CD8-positive, alpha-beta memory T cell (primary cell): ENCODE measurements at regions not wholly inside any gene's neighbourhood (a gene's known extent, or its start where the extent isn't known, plus 50 kb on each side); places are given as distances from the start of the nearest gene placed in this dataset.

ENCODE experiments used
- CTCF ChIA-PET: fragments of 350-600 bp; sonication (Branson Sonifier 250); formaldehyde crosslinking; loops from one replicate; lab custom pipeline; 2021; ENCODE audit warnings: antibody characterized with exemption; lab: Charles Lee
- POLR2A ChIA-PET: fragments of 350-600 bp; sonication (Branson Sonifier 250); formaldehyde crosslinking; loops from one replicate; lab custom pipeline; 2021; ENCODE audit warnings: antibody characterized with exemption; lab: Charles Lee
- DNase-seq, 5 donors: peaks; one replicate each; pipeline versions ENCODE4 v3.0.0 to v3.0.0-alpha.2; 2020 to 2022; ENCODE audit warnings: mixed read lengths in 1 of 5
- H3K27ac ChIP-seq: one replicate; pipeline ENCODE4 v1.7.0; 2013; ENCODE audit warnings: low read depth, mild to moderate bottlenecking, low read length, moderate library complexity
- H3K27me3 ChIP-seq: 2 replicates; pipeline ENCODE4 v1.7.0; 2013; ENCODE audit warnings: low read length, mild to moderate bottlenecking; ENCODE audit not compliant: insufficient read depth, poor library complexity, severe bottlenecking
- H3K36me3 ChIP-seq: 2 replicates; pipeline ENCODE4 v1.7.0; 2013; ENCODE audit warnings: mild to moderate bottlenecking, low read length, moderate library complexity; ENCODE audit not compliant: insufficient read depth
- H3K4me1 ChIP-seq: 2 replicates; pipeline ENCODE4 v1.7.0; 2013; ENCODE audit warnings: mild to moderate bottlenecking, low read length, moderate library complexity; ENCODE audit not compliant: insufficient read depth
- H3K4me3 ChIP-seq: 2 replicates; pipeline ENCODE4 v1.7.0; 2013; ENCODE audit warnings: mild to moderate bottlenecking, low read length
- H3K9me3 ChIP-seq: 2 replicates; pipeline ENCODE4 v1.7.0; 2013; ENCODE audit warnings: mild to moderate bottlenecking, low read length
- H3K27ac Mint-ChIP-seq, 8 donors: one replicate each; pipeline ENCODE4 v1.8.0; 2020 to 2021; ENCODE audit warnings: mixed read lengths in 8 of 8, mild to moderate bottlenecking in 6 of 8, inconsistent platforms in 3 of 8, moderate library complexity in 3 of 8
- H3K27me3 Mint-ChIP-seq, 2 donors: one replicate each; pipeline ENCODE4 v1.8.0; 2020 to 2021; ENCODE audit warnings: mixed read lengths in 2 of 2, mild to moderate bottlenecking in 1 of 2, moderate library complexity in 1 of 2
- H3K36me3 Mint-ChIP-seq, 3 donors: one replicate each; pipeline ENCODE4 v1.8.0; 2020 to 2021; ENCODE audit warnings: mixed read lengths in 3 of 3, inconsistent platforms in 1 of 3, mild to moderate bottlenecking in 1 of 3
- H3K4me1 Mint-ChIP-seq, 3 donors: one replicate each; pipeline ENCODE4 v1.8.0; 2020 to 2021; ENCODE audit warnings: mixed read lengths in 3 of 3, inconsistent platforms in 1 of 3, mild to moderate bottlenecking in 1 of 3
- H3K4me3 Mint-ChIP-seq, 7 donors: one replicate each; pipeline ENCODE4 v1.8.0; 2020 to 2021; ENCODE audit warnings: mixed read lengths in 7 of 7, mild to moderate bottlenecking in 6 of 7, moderate library complexity in 4 of 7, inconsistent platforms in 2 of 7
- H3K9me3 Mint-ChIP-seq, 5 donors: one replicate each; pipeline ENCODE4 v1.8.0; 2020 to 2022; ENCODE audit warnings: mixed read lengths in 5 of 5, mild to moderate bottlenecking in 3 of 5, moderate library complexity in 2 of 5, inconsistent platforms in 1 of 5

DNA sequence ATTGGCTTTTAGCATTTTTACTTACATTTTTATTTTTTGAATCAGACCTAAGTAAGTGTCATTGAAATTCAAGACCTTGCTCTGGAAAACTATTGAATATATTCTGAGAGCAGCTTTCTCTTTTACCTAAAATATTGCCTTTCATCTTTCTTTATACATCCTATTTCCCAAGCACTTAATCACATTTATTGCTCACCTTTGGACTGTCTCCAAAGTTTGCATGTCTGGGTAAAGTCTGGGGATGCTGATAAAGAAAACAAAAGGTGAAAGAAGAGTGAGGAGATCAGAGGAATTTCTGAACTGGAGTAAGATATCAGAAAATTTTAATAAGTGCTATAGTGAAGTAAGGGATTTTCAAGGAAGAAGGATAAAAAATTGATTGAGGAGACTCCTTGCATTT is 308.5 kb upstream of the AADAT start:
- Histone ChIP-seq H3K36me3 (no peaks in the 10 kb centered on the region), H3K9me3 (no peaks in the 10 kb centered on the region), H3K4me3 (no peak overlapping the region), H3K27me3 (no peaks in the 10 kb centered on the region), H3K27ac (no peak overlapping the region), H3K4me1 (no peaks in the 10 kb centered on the region)
- Mint-ChIP-seq H3K27ac (no peak overlapping the region), H3K36me3 (no peaks in the 10 kb centered on the region), H3K4me3 (no peak overlapping the region), H3K27me3 (no peaks in the 10 kb centered on the region), H3K9me3 (peaks cover under 1 to 4% (median 2%) of the 10 kb centered on the region in 5 donors), H3K4me1 (no peaks in the 10 kb centered on the region)
- CTCF ChIA-PET, result no interaction called here
- POLR2A ChIA-PET, result no interaction called here
- DNase-seq, result no peak

DNA sequence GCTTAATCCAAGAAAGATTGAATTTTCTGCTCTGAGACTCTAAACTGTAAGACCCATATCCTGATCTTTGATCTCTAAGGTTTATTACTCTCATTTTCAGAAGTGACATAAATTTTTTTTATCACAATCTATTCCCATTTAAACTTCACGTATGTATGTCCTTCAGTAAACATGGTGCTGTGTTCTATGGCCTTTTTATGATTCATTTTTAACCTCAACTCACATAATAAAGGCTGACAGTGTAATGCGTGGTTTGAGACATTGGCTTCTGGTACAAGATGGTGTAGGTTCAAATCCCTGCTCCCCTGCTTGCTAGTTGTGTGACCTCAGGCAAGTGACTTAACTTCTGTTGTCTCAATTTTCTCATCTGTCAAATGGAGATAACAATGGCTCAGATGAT is 306.0 kb upstream of the AADAT start:
- Mint-ChIP-seq H3K27me3 (no peaks in the 10 kb centered on the region), H3K4me1 (no peaks in the 10 kb centered on the region), H3K27ac (no peak overlapping the region), H3K9me3 (peaks cover 0 to 4% (median 0%) of the 10 kb centered on the region in 5 donors), H3K4me3 (no peak overlapping the region), H3K36me3 (no peaks in the 10 kb centered on the region)
- H3K27ac ChIP-seq, result no peak overlapping the region
- CTCF ChIA-PET, result no interaction called here
- H3K4me3 ChIP-seq, result no peak overlapping the region
- no peaks in the 10 kb centered on the region for H3K4me1 ChIP-seq
- POLR2A ChIA-PET, result no interaction called here
- H3K27me3 ChIP-seq, result no peaks in the 10 kb centered on the region
- H3K36me3 ChIP-seq, result no peaks in the 10 kb centered on the region
- no peak for DNase-seq
- H3K9me3 ChIP-seq, result no peaks in the 10 kb centered on the region

DNA sequence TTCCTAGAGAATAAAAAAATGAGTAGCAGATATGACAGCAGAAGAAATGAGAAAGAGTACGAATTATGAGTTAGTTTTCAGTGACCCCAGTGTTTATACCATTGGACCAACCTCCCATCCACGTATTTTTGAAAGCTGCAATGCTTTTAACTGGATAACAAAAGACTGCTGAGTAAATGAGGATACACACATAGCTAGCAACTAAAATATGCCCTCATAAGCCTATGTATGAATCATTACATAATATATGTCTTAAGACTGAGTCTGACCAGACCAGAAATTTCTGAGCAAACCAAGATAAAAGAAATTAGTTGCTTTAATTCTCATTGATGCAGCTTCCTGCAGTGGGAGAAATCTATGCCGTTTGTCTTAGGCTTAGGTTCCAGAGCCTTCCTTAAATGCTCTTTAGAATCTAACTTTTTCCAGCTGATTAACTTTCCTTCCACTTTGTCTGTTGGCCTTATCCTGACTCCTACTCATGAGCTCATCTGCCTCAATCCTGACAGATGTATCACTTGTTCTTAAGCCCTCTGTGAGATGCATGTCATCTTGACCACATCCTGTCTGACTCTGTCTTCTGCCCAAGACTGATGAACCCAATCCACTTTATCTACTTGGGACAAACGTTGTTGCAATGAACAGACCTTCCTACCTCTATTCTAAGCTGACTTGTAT is 301.4 kb upstream of the AADAT start:
- H3K27me3 Mint-ChIP-seq, result no peaks in the 10 kb centered on the region

DNA sequence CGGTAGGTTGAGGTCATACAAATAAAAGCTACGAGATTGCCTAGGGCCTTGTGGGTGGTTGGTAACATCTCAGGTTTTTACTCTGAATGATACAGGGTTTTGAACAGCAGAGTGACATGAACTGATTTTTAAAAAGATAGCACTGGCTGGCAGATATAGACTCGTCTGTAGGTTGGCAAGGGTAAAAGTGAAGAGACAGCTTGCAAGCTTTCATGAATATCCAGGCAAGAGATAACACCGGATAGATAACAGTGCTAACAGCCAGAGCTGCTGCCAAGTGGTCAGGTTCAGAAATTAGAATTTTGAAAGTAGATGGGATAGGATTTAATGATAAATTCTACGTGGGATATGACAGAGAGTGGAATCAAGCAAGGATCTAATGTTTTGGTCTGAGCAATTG is 299.7 kb upstream of the AADAT start:
- POLR2A ChIA-PET, result no interaction called here
- no peak overlapping the region for H3K4me3 ChIP-seq
- H3K27ac ChIP-seq, result no peak overlapping the region
- no peaks in the 10 kb centered on the region for H3K27me3 ChIP-seq
- Mint-ChIP-seq H3K27me3 (no peaks in the 10 kb centered on the region), H3K4me3 (no peak overlapping the region), H3K9me3 (peaks cover 2 to 10% (median 8%) of the 10 kb centered on the region in 5 donors), H3K36me3 (no peaks in the 10 kb centered on the region), H3K27ac (no peak overlapping the region), H3K4me1 (no peaks in the 10 kb centered on the region)
- no peaks in the 10 kb centered on the region for H3K9me3 ChIP-seq
- CTCF ChIA-PET, result no interaction called here
- no peaks in the 10 kb centered on the region for H3K4me1 ChIP-seq
- no peaks in the 10 kb centered on the region for H3K36me3 ChIP-seq
- no peak for DNase-seq

More for the DNA sequence above, 301.4 kb upstream of the AADAT start:
- no peaks in the 10 kb centered on the region for H3K36me3 ChIP-seq
- Mint-ChIP-seq H3K9me3 (peaks cover 0 to 7% (median 4%) of the 10 kb centered on the region in 5 donors), H3K36me3 (no peaks in the 10 kb centered on the region), H3K27ac (no peak overlapping the region), H3K4me1 (no peaks in the 10 kb centered on the region), H3K4me3 (no peak overlapping the region)
- H3K27me3 ChIP-seq, result no peaks in the 10 kb centered on the region
- ChIA-PET POLR2A (no interaction called here), CTCF (interaction anchor here (0.7 kb wide), 1 partner anchor 53 kb away, joined by 3 read pairs; no protein-coding TSS in a partner anchor)
- no peak overlapping the region for H3K27ac ChIP-seq
- no peak overlapping the region for H3K4me3 ChIP-seq
- no peaks in the 10 kb centered on the region for H3K4me1 ChIP-seq
- H3K9me3 ChIP-seq, result no peaks in the 10 kb centered on the region
- DNase-seq, result no peak

DNA sequence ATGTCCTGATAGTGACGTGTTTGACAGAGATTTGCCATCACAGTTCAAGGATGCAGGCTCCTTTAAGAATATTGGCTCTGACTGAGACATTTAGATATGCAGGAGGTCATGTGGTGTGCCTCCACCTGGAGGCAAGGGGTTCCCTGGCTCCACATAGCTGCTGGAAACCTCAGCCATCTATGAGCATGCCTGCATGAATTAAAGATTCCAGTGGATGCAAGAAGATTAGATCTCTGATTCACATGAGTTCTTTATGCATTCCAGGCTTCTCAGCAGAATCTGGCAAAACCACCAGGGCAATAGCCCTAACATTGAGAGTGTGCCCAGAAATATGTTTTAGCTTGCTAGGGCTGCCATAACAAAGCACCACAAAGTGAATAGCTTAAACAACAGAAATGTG is 298.5 kb upstream of the AADAT start:
- no peak for DNase-seq
- no peak overlapping the region for H3K4me3 Mint-ChIP-seq
- H3K9me3 Mint-ChIP-seq, result peaks cover 2 to 16% (median 8%) of the 10 kb centered on the region in 5 donors
- no peaks in the 10 kb centered on the region for H3K27me3 Mint-ChIP-seq
- Histone ChIP-seq H3K4me1 (no peaks in the 10 kb centered on the region), H3K9me3 (no peaks in the 10 kb centered on the region), H3K27me3 (no peaks in the 10 kb centered on the region), H3K4me3 (no peak overlapping the region), H3K27ac (no peak overlapping the region), H3K36me3 (no peaks in the 10 kb centered on the region)
- H3K36me3 Mint-ChIP-seq, result no peaks in the 10 kb centered on the region
- CTCF ChIA-PET, result no interaction called here
- POLR2A ChIA-PET, result no interaction called here
- H3K4me1 Mint-ChIP-seq, result no peaks in the 10 kb centered on the region
- H3K27ac Mint-ChIP-seq, result no peak overlapping the region

DNA sequence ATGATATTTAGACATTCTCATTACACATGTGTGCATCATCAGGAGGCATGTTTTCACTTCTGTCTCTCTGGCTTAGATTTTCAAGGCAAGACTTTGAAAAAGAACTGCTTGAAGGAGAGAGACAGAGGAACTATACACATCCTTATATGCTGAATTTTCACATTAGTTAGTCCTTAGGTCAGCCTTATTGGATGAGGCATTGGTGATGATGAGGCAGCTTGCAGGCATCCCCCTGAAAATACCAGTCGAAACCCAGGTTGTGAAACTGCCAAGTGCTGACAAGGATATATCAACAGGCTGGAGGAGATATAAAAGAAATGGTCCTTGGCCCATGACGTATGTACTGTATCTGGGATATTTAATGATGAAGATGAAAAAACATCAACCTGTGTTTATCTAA is 297.2 kb upstream of the AADAT start:
- no peak overlapping the region for H3K4me3 ChIP-seq
- H3K36me3 ChIP-seq, result no peaks in the 10 kb centered on the region
- no peaks in the 10 kb centered on the region for H3K4me1 Mint-ChIP-seq
- no peak for DNase-seq
- CTCF ChIA-PET, result no interaction called here
- H3K9me3 Mint-ChIP-seq, result peaks cover 2 to 18% (median 8%) of the 10 kb centered on the region in 5 donors
- POLR2A ChIA-PET, result no interaction called here
- H3K4me1 ChIP-seq, result no peaks in the 10 kb centered on the region
- no peaks in the 10 kb centered on the region for H3K27me3 ChIP-seq
- H3K27ac Mint-ChIP-seq, result no peak overlapping the region
- H3K27me3 Mint-ChIP-seq, result no peaks in the 10 kb centered on the region
- H3K36me3 Mint-ChIP-seq, result no peaks in the 10 kb centered on the region
- H3K9me3 ChIP-seq, result no peaks in the 10 kb centered on the region
- H3K4me3 Mint-ChIP-seq, result no peak overlapping the region
- no peak overlapping the region for H3K27ac ChIP-seq

DNA sequence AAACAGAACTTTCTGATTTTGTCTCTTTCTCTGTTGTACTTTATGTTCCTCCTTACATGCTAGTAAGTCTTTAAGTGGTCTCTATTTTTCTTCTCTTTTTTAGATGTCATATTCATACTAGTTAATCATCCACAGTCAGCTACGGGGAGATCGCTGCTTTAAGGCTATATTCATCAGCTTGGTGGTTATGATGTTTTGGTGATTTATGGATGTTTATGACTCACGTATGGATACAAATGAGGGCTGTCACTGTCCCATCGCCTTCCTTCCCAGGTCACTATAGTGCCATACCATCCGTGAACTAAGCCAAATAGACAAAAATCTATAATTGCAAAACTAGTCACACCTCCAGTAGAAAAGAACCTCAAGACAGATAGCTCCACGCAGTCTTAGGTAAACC is 296.8 kb upstream of the AADAT start:
- H3K4me1 Mint-ChIP-seq, result no peaks in the 10 kb centered on the region
- Histone ChIP-seq H3K4me3 (no peak overlapping the region), H3K36me3 (no peaks in the 10 kb centered on the region), H3K9me3 (no peaks in the 10 kb centered on the region), H3K27me3 (no peaks in the 10 kb centered on the region), H3K4me1 (no peaks in the 10 kb centered on the region), H3K27ac (no peak overlapping the region)
- DNase-seq, result no peak
- no peaks in the 10 kb centered on the region for H3K36me3 Mint-ChIP-seq
- peaks cover 2 to 23% (median 11%) of the 10 kb centered on the region in 5 donors for H3K9me3 Mint-ChIP-seq
- H3K27me3 Mint-ChIP-seq, result no peaks in the 10 kb centered on the region
- H3K27ac Mint-ChIP-seq, result no peak overlapping the region
- CTCF ChIA-PET, result no interaction called here
- POLR2A ChIA-PET, result no interaction called here
- H3K4me3 Mint-ChIP-seq, result no peak overlapping the region

DNA sequence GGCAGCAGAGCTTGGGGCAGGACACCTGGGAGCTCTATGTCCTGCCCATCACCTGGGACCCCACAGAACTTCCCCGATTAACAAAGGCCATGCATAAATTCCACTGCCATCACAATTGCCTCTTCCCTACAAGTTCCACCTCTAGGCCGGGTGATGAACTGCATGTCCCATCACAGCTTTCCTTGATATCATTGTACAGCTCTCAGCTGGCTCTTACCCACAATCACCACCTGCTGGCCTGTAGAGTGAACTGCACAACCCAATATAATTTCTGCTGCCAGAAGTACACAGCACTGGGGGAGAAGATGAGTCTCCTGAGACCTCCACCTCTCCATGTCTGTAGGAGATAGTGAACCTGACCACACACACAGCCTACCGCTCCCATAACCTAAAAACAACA is 285.0 kb upstream of the AADAT start:
- ChIA-PET CTCF (no interaction called here), POLR2A (no interaction called here)
- peaks cover 6 to 41% (median 19%) of the 10 kb centered on the region in 5 donors for H3K9me3 Mint-ChIP-seq
- H3K4me3 Mint-ChIP-seq, result no peak overlapping the region
- no peak overlapping the region for H3K4me3 ChIP-seq
- no peak overlapping the region for H3K27ac Mint-ChIP-seq
- H3K4me1 Mint-ChIP-seq, result no peaks in the 10 kb centered on the region
- no peaks in the 10 kb centered on the region for H3K4me1 ChIP-seq
- H3K9me3 ChIP-seq, result peaks cover 3% of the 10 kb centered on the region
- no peaks in the 10 kb centered on the region for H3K27me3 ChIP-seq
- no peaks in the 10 kb centered on the region for H3K36me3 ChIP-seq
- no peak for DNase-seq
- H3K27me3 Mint-ChIP-seq, result no peaks in the 10 kb centered on the region
- no peaks in the 10 kb centered on the region for H3K36me3 Mint-ChIP-seq
- no peak overlapping the region for H3K27ac ChIP-seq
